ENCODE measurements at regions not wholly inside any gene's neighbourhood (a gene's known extent, or its start where the extent isn't known, plus 50 kb on each side); places are given as distances from the start of the nearest gene placed in this dataset.
"Not testable (repeated sequence)": the region's sequence is repeated elsewhere in the genome, so short reads cannot be mapped to it uniquely, and the experiment has no call there.

DNA sequence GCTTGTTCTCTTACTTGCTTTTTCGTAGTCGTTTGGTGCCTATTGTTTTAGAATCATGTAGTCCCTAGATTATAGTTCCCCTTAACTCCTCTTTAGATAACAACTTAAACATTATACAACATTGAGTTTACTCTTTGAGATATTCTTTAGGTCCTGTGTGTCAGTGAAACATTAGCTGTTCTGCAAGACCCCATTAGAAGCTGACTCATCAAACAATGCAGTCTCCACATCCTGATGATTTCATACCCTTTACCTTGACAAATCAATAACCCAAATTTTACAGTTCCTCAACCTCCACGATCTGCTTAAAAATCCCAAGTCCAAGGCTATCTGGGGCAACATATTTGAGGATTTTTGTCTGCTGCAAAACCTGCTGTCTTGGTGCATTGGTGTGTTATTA is 582.9 kb downstream of the NSUN3 start (continued):
- TF ChIP-seq ZFP41 (tag by site-specific recombination; IDR thresholded peaks at IDR 0.05; ENCODE audit: borderline replicate concordance): no peak

DNA sequence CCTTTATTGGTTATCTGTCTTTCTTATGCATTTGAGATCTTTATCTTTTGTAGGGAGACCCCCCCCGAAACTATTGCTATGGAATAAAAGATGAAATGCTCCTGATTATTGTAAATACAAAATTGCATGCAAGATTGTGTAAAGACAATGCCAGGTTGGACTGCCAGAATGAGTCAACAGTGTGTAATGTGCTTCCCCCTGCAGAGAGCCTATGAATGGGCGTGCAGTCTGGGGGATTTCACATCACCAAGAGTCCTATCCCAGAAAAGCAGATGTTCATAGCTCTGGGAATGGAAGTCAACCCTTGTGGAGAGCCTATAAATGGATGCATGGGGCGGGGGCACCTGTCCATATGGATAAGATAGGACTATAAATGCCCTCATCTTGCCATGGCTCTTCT is 584.3 kb downstream of the NSUN3 start:
- H3K27ac ChIP-seq (ENCODE audit: extremely low read depth, low read depth, low read length): no peak overlapping the region
- ChIA-PET POLR2A (no interaction called here), CTCF (no interaction called here)
- H3K4me3 ChIP-seq (ENCODE audit: low read depth, low read length): no peak overlapping the region
- H3K4me1 ChIP-seq (ENCODE audit: control insufficient read depth, insufficient read depth, low read length): no peaks in the 10 kb centered on the region
- H3K9me3 ChIP-seq (ENCODE audit: control insufficient read depth, insufficient read depth, low read depth, low read length): no peaks in the 10 kb centered on the region
- H3K36me3 ChIP-seq (ENCODE audit: control insufficient read depth in 2 of 2, insufficient read depth in 1 of 2, low read length in 2 of 2): no peaks in the 10 kb centered on the region
- TF ChIP-seq, protein P1, sequence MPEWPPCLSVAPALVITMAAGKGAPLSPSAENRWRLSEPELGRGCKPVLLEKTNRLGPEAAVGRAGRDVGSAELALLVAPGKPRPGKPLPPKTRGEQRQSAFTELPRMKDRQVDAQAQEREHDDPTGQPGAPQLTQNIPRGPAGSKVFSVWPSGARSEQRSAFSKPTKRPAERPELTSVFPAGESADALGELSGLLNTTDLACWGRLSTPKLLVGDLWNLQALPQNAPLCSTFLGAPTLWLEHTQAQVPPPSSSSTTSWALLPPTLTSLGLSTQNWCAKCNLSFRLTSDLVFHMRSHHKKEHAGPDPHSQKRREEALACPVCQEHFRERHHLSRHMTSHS (tag by site-specific recombination; IDR thresholded peaks at IDR 0.05): no peak
- TF ChIP-seq ZNF626 (tag by site-specific recombination; IDR thresholded peaks at IDR 0.05) (no peak), ZNF548 (tag by site-specific recombination; IDR thresholded peaks at IDR 0.05) (no peak), ZNF140 (tag by site-specific recombination; IDR thresholded peaks at IDR 0.05) (no peak), ZBTB17 (tag by site-specific recombination; IDR thresholded peaks at IDR 0.05) (no peak), ZNF423 (tag by site-specific recombination; IDR thresholded peaks at IDR 0.05) (no peak), ZNF585B (tag by site-specific recombination; IDR thresholded peaks at IDR 0.05) (no peak), OVOL3 (tag by site-specific recombination; IDR thresholded peaks at IDR 0.05) (no peak), HIC1 (tag by site-specific recombination; IDR thresholded peaks at IDR 0.05) (no peak), ZNF214 (tag by site-specific recombination; IDR thresholded peaks at IDR 0.05; ENCODE audit: borderline replicate concordance) (no peak), ZNF398 (tag by site-specific recombination; IDR thresholded peaks at IDR 0.05) (no peak), ZNF155 (tag by site-specific recombination; IDR thresholded peaks at IDR 0.05) (no peak), KLF9 (tag by site-specific recombination; IDR thresholded peaks at IDR 0.05; ENCODE audit: low read depth) (no peak), ZNF248 (tag by site-specific recombination; IDR thresholded peaks at IDR 0.05) (no peak), ZSCAN30 (tag by site-specific recombination; IDR thresholded peaks at IDR 0.05) (no peak), ZNF19 (tag by site-specific recombination; IDR thresholded peaks at IDR 0.05; ENCODE audit: low read depth) (no peak), ZNF132 (tag by site-specific recombination; IDR thresholded peaks at IDR 0.05; ENCODE audit: borderline replicate concordance) (no peak)

DNA sequence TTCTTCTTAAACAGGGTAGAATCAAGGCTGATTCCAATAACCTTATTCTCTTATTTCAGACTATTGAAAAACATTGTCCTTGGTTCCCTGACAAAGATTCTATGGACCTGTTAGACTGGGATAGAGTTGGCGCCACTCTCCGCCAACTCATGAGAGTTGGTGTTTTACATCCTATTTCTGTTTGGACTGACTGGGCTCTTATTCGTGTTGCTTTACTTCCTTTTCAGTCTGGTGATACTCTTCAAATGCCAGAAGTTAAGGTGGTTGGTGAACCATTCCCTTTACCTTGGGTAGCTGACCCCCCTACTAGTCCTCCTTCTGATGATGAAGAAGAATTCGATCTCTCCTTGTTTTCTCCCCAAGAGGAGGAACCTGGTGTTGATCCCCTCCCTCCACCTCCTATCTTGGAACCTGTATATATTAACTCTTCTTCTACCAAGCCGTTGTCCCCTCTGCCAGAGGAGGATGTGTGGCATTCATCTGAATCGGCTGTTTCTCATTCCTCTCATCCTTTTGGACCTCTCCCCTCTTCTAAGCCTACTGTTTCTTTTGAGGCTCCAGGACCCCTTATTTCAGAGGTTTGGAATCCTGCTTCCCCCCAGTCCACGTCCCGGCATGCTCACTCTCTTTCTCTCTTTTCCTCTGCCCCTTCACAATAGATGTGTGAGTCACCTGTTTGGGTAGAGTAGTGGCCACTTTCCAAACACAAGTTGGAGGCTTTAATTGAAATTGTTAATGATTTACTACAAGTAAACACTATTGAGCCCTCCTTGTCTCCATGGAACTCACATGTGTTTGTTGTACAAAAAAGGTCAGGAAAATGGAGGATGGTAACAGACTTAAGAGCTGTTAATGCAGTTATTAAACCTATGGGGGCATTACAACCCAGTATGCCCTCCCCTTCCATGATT is 585.7 kb downstream of the NSUN3 start:
- CTCF ChIA-PET, POLR2A ChIA-PET: not testable (repeated sequence)

More for the DNA sequence above, 585.7 kb downstream of the NSUN3 start:
- not testable (repeated sequence) for H3K4me1 ChIP-seq (ENCODE audit: control insufficient read depth, insufficient read depth, low read length); H3K9me3 ChIP-seq (ENCODE audit: control insufficient read depth, insufficient read depth, low read depth, low read length); H3K36me3 ChIP-seq (ENCODE audit: control insufficient read depth in 2 of 2, insufficient read depth in 1 of 2, low read length in 2 of 2); H3K27ac ChIP-seq (ENCODE audit: extremely low read depth, low read depth, low read length); H3K4me3 ChIP-seq (ENCODE audit: low read depth, low read length)

All from HEK293 (cell line).